Heart right ventricle (tissue), 16 donors: ENCODE measurements at regions not wholly inside any gene's neighbourhood (a gene's known extent, or its start where the extent isn't known, plus 50 kb on each side); places are given as distances from the start of the nearest gene placed in this dataset.

Experiments used
- ATAC-seq, 8 donors: fragments of 200-7000 bp; cut with Tn5 transposase; one replicate each; pipeline ENCODE4 v1.9.1; 2020; ENCODE audit warnings: mild to moderate bottlenecking in 8 of 8, moderate library complexity in 8 of 8, moderate number of reproducible peaks in 1 of 8
- DNase-seq, 2 donors: peaks; one replicate each; pipeline ENCODE4 v3.0.0-alpha.2; 2020
- H3K27ac ChIP-seq, 10 donors: fragments of 200-600 bp; sonication (generic) in 2 of 10; one replicate each; pipeline versions ENCODE4 v1.5.0 to v1.8.0; 2020 to 2022; ENCODE audit warnings: mild to moderate bottlenecking in 3 of 10
- H3K27me3 ChIP-seq, 7 donors: fragments of 200-600 bp; one replicate each; pipeline ENCODE4 v1.8.0; 2021 to 2022; ENCODE audit warnings: mild to moderate bottlenecking in 2 of 7
- H3K36me3 ChIP-seq, 9 donors: fragments of 200-600 bp; sonication (generic) in 1 of 9; one replicate each; pipeline versions ENCODE4 v1.5.0 to v1.8.0; 2020 to 2022; ENCODE audit warnings: mild to moderate bottlenecking in 2 of 9
- H3K4me1 ChIP-seq, 9 donors: fragments of 200-600 bp; sonication (generic) in 1 of 9; one replicate each; pipeline versions ENCODE4 v1.5.0 to v1.8.0; 2020 to 2022; ENCODE audit warnings: mild to moderate bottlenecking in 4 of 9
- H3K4me3 ChIP-seq, 10 donors: fragments of 200-600 bp; sonication (generic) in 2 of 10; one replicate each; pipeline versions ENCODE4 v1.5.0 to v1.8.0; 2020 to 2022; ENCODE audit warnings: mild to moderate bottlenecking in 7 of 10, moderate library complexity in 2 of 10
- H3K9me3 ChIP-seq, 11 donors: fragments of 200-600 bp in 10 of 11; sonication (generic) in 2 of 11; one replicate each; pipeline versions ENCODE4 v1.5.0 to v1.8.0; 2013 to 2022; ENCODE audit warnings: mild to moderate bottlenecking in 2 of 11, control low read depth in 1 of 11, moderate library complexity in 1 of 11
- CTCF ChIP-seq, 9 donors: fragments of 200-600 bp; sonication (generic) in 2 of 9; IDR thresholded peaks; one replicate each; pipeline versions ENCODE4 v1.5.0 to v1.8.0; 2021 to 2022; ENCODE audit warnings: antibody characterized with exemption in 9 of 9, mild to moderate bottlenecking in 5 of 9, moderate library complexity in 1 of 9
- WGBS, 2 donors: extraction: QIAGEN DNeasy Blood & Tissue Kit; methylation state at CpG; one replicate each; pipeline ENCODE4 v1.1.7; 2013; ENCODE audit warnings: inconsistent platforms in 1 of 2; 5-methylcytosine and 5-hydroxymethylcytosine counted together
- intact Hi-C, 10 donors: fragments of 100-400 bp; cut with DNase I; formaldehyde crosslinking; loops; one replicate each; pipeline versions ENCODE4 v1.11.1 to v1.14.2; 2022
- donor health status: Arrhythmogenic right ventricular cardiomyopathy.
- donor health status: ischemic (EF 13 %, LVEDD 7.1; RV severe dilation, severe dysfunction).
- donor health status: healthy with polysubstance abuse.
- donor health status: DM: no; HTN: yes; CAD: no.
- donor health status: DM: no; HTN: no; CAD: no.
- donor health status: ischemic (EF 25% LVEDD 6.9; RV normal size, moderate dysfunction).
- donor health status: ischemic (EF 25% LVEDD 5.7; RV mildly dilated, moderate dysfunction).
- donor health status: healthy.
- donor health status: DM: yes; HTN: yes; CAD: no.
- donor health status: Ischemic cardiomyopathy.
- donor health status: ischemic (EF 35%, LVEDD 5.7; RV mildly dilated, moderate dysfunction).
- donor health status: nonischemic (EF 11% LVEDD 7.7; RV severe dilation, severe dysfunction).
- donor health status: DM: yes; HTN: yes; CAD: no.
- donor health status: PGD.
- donor health status: ischemic (EF 29% LVEDD 5.4; RV normal size, mild dysfunction).
- donor health status: nonischemic (EF 23%, LVEDD 6.1; RV moderate dilation, normal function).

GRCh38 chr2:4522498-4523421 is 819.4 kb downstream of the DCDC2C start:
- H3K36me3 ChIP-seq: no peaks in the 10 kb centered on the region
- no peak for TF ChIP-seq CTCF (IDR thresholded peaks at IDR 0.05)
- ATAC-seq: no peak
- 80% methylated on average over 15 of the region's 15 CpGs for WGBS, 2 donors
- H3K27me3 ChIP-seq: no peaks in the 10 kb centered on the region
- no peak overlapping the region for H3K4me3 ChIP-seq
- intact Hi-C loops: no loop called here
- DNase-seq: no peak
- no peak overlapping the region for H3K27ac ChIP-seq
- H3K9me3 ChIP-seq: peaks cover 0 to 3% (median 0%) of the 10 kb centered on the region in 11 donors
- H3K4me1 ChIP-seq: no peaks in the 10 kb centered on the region

- WGBS, 2 donors: 72 to 77% methylated on average over 8 of the region's 8 CpGs
- no peak overlapping the region for H3K4me3 ChIP-seq
- ATAC-seq: no peak
These were observed 824.0 kb downstream of the DCDC2C start for GRCh38 chr2:4527416-4527815.

GRCh38 chr2:4528246-4528645 is 824.9 kb downstream of the DCDC2C start:
- no peak for TF ChIP-seq CTCF (IDR thresholded peaks at IDR 0.05)
- no peak overlapping the region for H3K4me3 ChIP-seq
- H3K27ac ChIP-seq: no peak overlapping the region
- DNase-seq: no peak
- no peaks in the 10 kb centered on the region for H3K4me1 ChIP-seq
- peaks cover 0 to 2% (median 0%) of the 10 kb centered on the region in 11 donors for H3K9me3 ChIP-seq
- no peaks in the 10 kb centered on the region for H3K36me3 ChIP-seq
- ATAC-seq: no peak
- H3K27me3 ChIP-seq: no peaks in the 10 kb centered on the region
- intact Hi-C loops: no loop called here

More at GRCh38 chr2:4527416-4527815, 824.0 kb downstream of the DCDC2C start:
- Histone ChIP-seq H3K9me3 (peaks cover 0 to 3% (median 0%) of the 10 kb centered on the region in 11 donors), H3K36me3 (no peaks in the 10 kb centered on the region), H3K27ac (no peak overlapping the region), H3K4me1 (no peaks in the 10 kb centered on the region), H3K27me3 (no peaks in the 10 kb centered on the region)
- DNase-seq: no peak
- no peak for TF ChIP-seq CTCF (IDR thresholded peaks at IDR 0.05)
- intact Hi-C loops: no loop called here

GRCh38 chr2:4528773-4529172 is 825.4 kb downstream of the DCDC2C start:
- TF ChIP-seq CTCF (IDR thresholded peaks at IDR 0.05): no peak
- Histone ChIP-seq H3K27me3 (no peaks in the 10 kb centered on the region), H3K4me1 (no peaks in the 10 kb centered on the region), H3K27ac (no peak overlapping the region), H3K9me3 (peaks cover 0 to 2% (median 0%) of the 10 kb centered on the region in 11 donors), H3K4me3 (no peak overlapping the region), H3K36me3 (no peaks in the 10 kb centered on the region)
- ATAC-seq (no peak), DNase-seq (no peak)
- 65 to 72% methylated on average over 3 of the region's 3 CpGs for WGBS, 2 donors
- intact Hi-C loops: no loop called here
